T47D (cell line): ENCODE measurements at regions not wholly inside any gene's neighbourhood (a gene's known extent, or its start where the extent isn't known, plus 50 kb on each side); places are given as distances from the start of the nearest gene placed in this dataset.

Experiments
- DNase-seq, 2 experiments: peaks; one replicate each; pipeline versions ENCODE4 v3.0.0 to v3.0.0-alpha.2; 2011 to 2012; ENCODE audit warnings: low read depth in 1 of 2, low spot score in 1 of 2
- JUND ChIP-seq: IDR thresholded peaks from 2 replicates; pipeline ENCODE4 v1.6.1; 2012; ENCODE audit warnings: low read depth
- in situ Hi-C: cut with HindIII; loops from 2 replicates; pipeline ENCODE4 v1.10.0; 2016; ENCODE audit warnings: low sequenced_read_pairs, low pct_unique_long_range_greater_than_20kb

GRCh38 chr22:23410411-23410810, 169.7 kb downstream of the IGLL1 start:
- in situ Hi-C loops: no loop called here
- TF ChIP-seq JUND: no peak

GRCh38 chr22:23409976-23410375, 170.1 kb downstream of the IGLL1 start:
- no peak for TF ChIP-seq JUND
- in situ Hi-C loops: no loop called here
- no peak for DNase-seq

More at GRCh38 chr22:23410411-23410810, 169.7 kb downstream of the IGLL1 start:
- DNase-seq: no peak

- in situ Hi-C loops: no loop called here
- no peak for TF ChIP-seq JUND
- DNase-seq: no peak
Observed at GRCh38 chr22:23408321-23408720, 171.8 kb downstream of the IGLL1 start.

GRCh38 chr22:23405366-23405851, 174.7 kb downstream of the IGLL1 start:
- in situ Hi-C loops: no loop called here

GRCh38 chr22:23404689-23405365, 175.3 kb downstream of the IGLL1 start:
- no peak for TF ChIP-seq JUND
- in situ Hi-C loops: no loop called here
- peak in 1 of 2 experiments; percentile 14 for DNase-seq

More at GRCh38 chr22:23405366-23405851, 174.7 kb downstream of the IGLL1 start:
- no peak for TF ChIP-seq JUND
- DNase-seq: no peak

- TF ChIP-seq JUND: no peak
- in situ Hi-C loops: no loop called here
Observed at GRCh38 chr22:23403720-23404688, 176.1 kb downstream of the IGLL1 start.

GRCh38 chr22:23403152-23403719, 176.9 kb downstream of the IGLL1 start:
- in situ Hi-C loops: no loop called here
- no peak for DNase-seq
- TF ChIP-seq JUND: no peak

More at GRCh38 chr22:23403720-23404688, 176.1 kb downstream of the IGLL1 start:
- no peak for DNase-seq

- peak; percentile 81 to 90 for DNase-seq
- in situ Hi-C loops: no loop called here
- TF ChIP-seq JUND: no peak
Observed at GRCh38 chr22:23402275-23403151, 177.6 kb downstream of the IGLL1 start.

- in situ Hi-C loops: no loop called here
- no peak for TF ChIP-seq JUND
- DNase-seq: no peak
Observed at GRCh38 chr22:23401910-23402274, 178.2 kb downstream of the IGLL1 start.

GRCh38 chr22:23401111-23401909, 178.8 kb downstream of the IGLL1 start:
- no peak for TF ChIP-seq JUND
- in situ Hi-C loops: no loop called here
- no peak for DNase-seq
